ENCODE measurements at regions not wholly inside any gene's neighbourhood (a gene's known extent, or its start where the extent isn't known, plus 50 kb on each side); places are given as distances from the start of the nearest gene placed in this dataset.

- Histone ChIP-seq H3K27me3 (ENCODE audit: control insufficient read depth, low read length) (peaks cover 54% of the 10 kb centered on the region), H3K9me3 (ENCODE audit: control insufficient read depth, insufficient read depth, low read length) (no peaks in the 10 kb centered on the region), H3K27ac (ENCODE audit: low read depth, low read length) (no peak overlapping the region), H4K20me1 (ENCODE audit: control insufficient read depth, insufficient read depth, low read depth, low read length) (no peaks in the 10 kb centered on the region), H3K79me2 (ENCODE audit: control insufficient read depth, low read length) (no peaks in the 10 kb centered on the region), H3K4me3 (ENCODE audit: low read length) (no peak overlapping the region), H3K9me2 (replicated peaks; ENCODE audit: control insufficient read depth, low read length) (no peaks in the 10 kb centered on the region), H3K36me3 (ENCODE audit: control insufficient read depth, low read length) (no peaks in the 10 kb centered on the region), H3F3A (ENCODE audit: control insufficient read depth, insufficient read depth) (no peaks in the 10 kb centered on the region), H3K4me2 (ENCODE audit: low read length) (peak overlapping the region; percentile 16; the same call in 1 of the 2 replicates), H3K4me1 (ENCODE audit: control insufficient read depth, low read length) (peaks cover 12% of the 10 kb centered on the region)
- TF ChIP-seq CTCF (IDR thresholded peaks at IDR 0.05; ENCODE audit: low read depth, low read length, poor library complexity, severe bottlenecking): no peak
- TF ChIP-seq EZH2phosphoT487 (IDR thresholded peaks at IDR 0.05; ENCODE audit: borderline replicate concordance, low read length): no peak
These were observed 92.0 kb downstream of the FAM43A start for GRCh38 chr3:194777729-194778128.

- no peaks in the 10 kb centered on the region for H3K79me2 ChIP-seq (ENCODE audit: control insufficient read depth, low read length)
- TF ChIP-seq EZH2phosphoT487 (IDR thresholded peaks at IDR 0.05; ENCODE audit: borderline replicate concordance, low read length) (no peak), CTCF (IDR thresholded peaks at IDR 0.05; ENCODE audit: low read depth, low read length, poor library complexity, severe bottlenecking) (no peak)
- H3F3A ChIP-seq (ENCODE audit: control insufficient read depth, insufficient read depth): no peaks in the 10 kb centered on the region
- H3K4me1 ChIP-seq (ENCODE audit: control insufficient read depth, low read length): peaks cover 12% of the 10 kb centered on the region
- peaks cover 50% of the 10 kb centered on the region for H3K27me3 ChIP-seq (ENCODE audit: control insufficient read depth, low read length)
- H4K20me1 ChIP-seq (ENCODE audit: control insufficient read depth, insufficient read depth, low read depth, low read length): no peaks in the 10 kb centered on the region
- no peaks in the 10 kb centered on the region for H3K9me2 ChIP-seq (replicated peaks; ENCODE audit: control insufficient read depth, low read length)
- no peak overlapping the region for H3K27ac ChIP-seq (ENCODE audit: low read depth, low read length)
- H3K4me2 ChIP-seq (ENCODE audit: low read length): no peak overlapping the region
- H3K36me3 ChIP-seq (ENCODE audit: control insufficient read depth, low read length): no peaks in the 10 kb centered on the region
- H3K4me3 ChIP-seq (ENCODE audit: low read length): no peak overlapping the region
- no peaks in the 10 kb centered on the region for H3K9me3 ChIP-seq (ENCODE audit: control insufficient read depth, insufficient read depth, low read length)
These were observed 94.1 kb downstream of the FAM43A start for GRCh38 chr3:194779729-194780224.

DNA sequence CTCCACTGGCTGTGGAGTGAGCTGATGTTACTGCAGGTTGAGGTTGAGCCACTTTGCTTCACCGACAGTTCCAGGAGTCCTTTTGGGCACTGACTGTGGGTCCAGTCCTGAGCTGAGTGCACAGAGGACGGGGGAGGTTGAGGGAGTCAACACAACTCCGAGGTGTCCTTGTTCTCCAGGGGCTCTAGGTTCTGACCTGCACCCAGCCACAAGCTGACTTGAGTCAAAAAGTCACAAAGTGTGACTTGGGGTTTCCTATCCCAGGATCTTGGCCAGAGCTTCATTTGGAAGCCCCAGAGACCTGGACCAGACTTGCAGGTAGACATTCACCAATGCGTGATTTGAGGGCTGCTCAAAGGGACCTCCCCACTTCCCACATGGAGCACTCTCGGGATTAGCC is 95.0 kb downstream of the FAM43A start:
- no peak overlapping the region for H3K27ac ChIP-seq (ENCODE audit: low read depth, low read length)
- no peaks in the 10 kb centered on the region for H3K79me2 ChIP-seq (ENCODE audit: control insufficient read depth, low read length)
- H3F3A ChIP-seq (ENCODE audit: control insufficient read depth, insufficient read depth): no peaks in the 10 kb centered on the region
- H3K9me3 ChIP-seq (ENCODE audit: control insufficient read depth, insufficient read depth, low read length): no peaks in the 10 kb centered on the region
- H3K9me2 ChIP-seq (replicated peaks; ENCODE audit: control insufficient read depth, low read length): no peaks in the 10 kb centered on the region
- no peak for TF ChIP-seq EZH2phosphoT487 (IDR thresholded peaks at IDR 0.05; ENCODE audit: borderline replicate concordance, low read length)
- TF ChIP-seq CTCF (IDR thresholded peaks at IDR 0.05; ENCODE audit: low read depth, low read length, poor library complexity, severe bottlenecking): no peak
- no peaks in the 10 kb centered on the region for H4K20me1 ChIP-seq (ENCODE audit: control insufficient read depth, insufficient read depth, low read depth, low read length)
- no peaks in the 10 kb centered on the region for H3K36me3 ChIP-seq (ENCODE audit: control insufficient read depth, low read length)
- H3K27me3 ChIP-seq (ENCODE audit: control insufficient read depth, low read length): peaks cover 44% of the 10 kb centered on the region
- no peak overlapping the region for H3K4me2 ChIP-seq (ENCODE audit: low read length)
- no peak overlapping the region for H3K4me3 ChIP-seq (ENCODE audit: low read length)
- H3K4me1 ChIP-seq (ENCODE audit: control insufficient read depth, low read length): peaks cover 12% of the 10 kb centered on the region

Measured in DOHH2 (cell line).